GM18868 (cell line): ENCODE measurements at regions not wholly inside any gene's neighbourhood (a gene's known extent, or its start where the extent isn't known, plus 50 kb on each side); places are given as distances from the start of the nearest gene placed in this dataset.
"Not testable (repeated sequence)": the region's sequence is repeated elsewhere in the genome, so short reads cannot be mapped to it uniquely, and the experiment has no call there.

Source experiments
- ATAC-seq: cut with Tn5 transposase; IDR thresholded peaks from one replicate; pipeline ENCODE4 v1.9.1; 2021; ENCODE audit warnings: mild to moderate bottlenecking, moderate library complexity; ENCODE audit not compliant: unreplicated experiment

- ATAC-seq = no peak
Measured at GRCh38 chr5:1637639-1638481, 114.1 kb upstream of the LPCAT1 start.

GRCh38 chr5:1636981-1637638 lies 113.3 kb upstream of the LPCAT1 start:
- ATAC-seq = no peak

GRCh38 chr5:1636208-1636770 lies 112.5 kb upstream of the LPCAT1 start:
- not testable (repeated sequence) for ATAC-seq

GRCh38 chr5:1635477-1635876 lies 111.7 kb upstream of the LPCAT1 start:
- not testable (repeated sequence) for ATAC-seq

- ATAC-seq = no peak
Measured at GRCh38 chr5:1634337-1634661, 110.5 kb upstream of the LPCAT1 start.

GRCh38 chr5:1633605-1634336 lies 110.0 kb upstream of the LPCAT1 start:
- peak; percentile 98 for ATAC-seq

GRCh38 chr5:1631004-1631403 lies 107.2 kb upstream of the LPCAT1 start:
- not testable (repeated sequence) for ATAC-seq

- ATAC-seq = not testable (repeated sequence)
Measured at GRCh38 chr5:1626397-1626796, 102.6 kb upstream of the LPCAT1 start.

GRCh38 chr5:1619531-1619930 lies 95.8 kb upstream of the LPCAT1 start:
- ATAC-seq = not testable (repeated sequence)

GRCh38 chr5:1618296-1618865 lies 94.6 kb upstream of the LPCAT1 start:
- not testable (repeated sequence) for ATAC-seq

- not testable (repeated sequence) for ATAC-seq
Measured at GRCh38 chr5:1617236-1617755, 93.5 kb upstream of the LPCAT1 start.

GRCh38 chr5:1613515-1613914 lies 89.8 kb upstream of the LPCAT1 start:
- not testable (repeated sequence) for ATAC-seq

GRCh38 chr5:1610526-1610925 lies 86.8 kb upstream of the LPCAT1 start:
- ATAC-seq = not testable (repeated sequence)

GRCh38 chr5:1609111-1609510 lies 85.4 kb upstream of the LPCAT1 start:
- ATAC-seq = not testable (repeated sequence)

- ATAC-seq = not testable (repeated sequence)
Measured at GRCh38 chr5:1608336-1608735, 84.6 kb upstream of the LPCAT1 start.

GRCh38 chr5:1606951-1607350 lies 83.2 kb upstream of the LPCAT1 start:
- not testable (repeated sequence) for ATAC-seq

- not testable (repeated sequence) for ATAC-seq
Measured at GRCh38 chr5:1603916-1604315, 80.2 kb upstream of the LPCAT1 start.

- not testable (repeated sequence) for ATAC-seq
Measured at GRCh38 chr5:1601565-1601964, 77.8 kb upstream of the LPCAT1 start.

- ATAC-seq = not testable (repeated sequence)
Measured at GRCh38 chr5:1598950-1599737, 75.4 kb upstream of the LPCAT1 start.

GRCh38 chr5:1597093-1597473 lies 73.3 kb upstream of the LPCAT1 start:
- ATAC-seq = not testable (repeated sequence)
